ENCODE measurements at regions not wholly inside any gene's neighbourhood (a gene's known extent, or its start where the extent isn't known, plus 50 kb on each side); places are given as distances from the start of the nearest gene placed in this dataset.

DNA sequence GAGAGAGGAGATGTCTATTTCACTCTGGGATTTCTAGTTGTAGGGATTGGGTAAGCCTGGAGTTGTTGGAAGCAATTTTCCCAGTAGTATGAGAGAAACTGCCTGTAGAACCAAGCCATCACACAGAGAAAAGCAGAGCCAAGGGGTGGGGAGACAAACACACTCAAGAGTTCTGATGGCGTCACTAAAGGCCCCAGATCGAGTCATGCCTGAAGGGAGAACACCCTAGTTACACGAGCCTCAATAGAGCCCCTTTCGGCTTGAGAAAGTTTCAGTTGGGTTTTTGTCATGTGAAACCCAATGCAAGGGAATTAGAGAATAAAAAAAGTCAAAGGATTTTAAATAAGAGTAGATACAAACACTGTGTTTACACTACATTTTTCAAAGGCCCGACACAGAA, 66.1 kb upstream of the PFN2 start (continued):
- TF ChIP-seq, protein P1, sequence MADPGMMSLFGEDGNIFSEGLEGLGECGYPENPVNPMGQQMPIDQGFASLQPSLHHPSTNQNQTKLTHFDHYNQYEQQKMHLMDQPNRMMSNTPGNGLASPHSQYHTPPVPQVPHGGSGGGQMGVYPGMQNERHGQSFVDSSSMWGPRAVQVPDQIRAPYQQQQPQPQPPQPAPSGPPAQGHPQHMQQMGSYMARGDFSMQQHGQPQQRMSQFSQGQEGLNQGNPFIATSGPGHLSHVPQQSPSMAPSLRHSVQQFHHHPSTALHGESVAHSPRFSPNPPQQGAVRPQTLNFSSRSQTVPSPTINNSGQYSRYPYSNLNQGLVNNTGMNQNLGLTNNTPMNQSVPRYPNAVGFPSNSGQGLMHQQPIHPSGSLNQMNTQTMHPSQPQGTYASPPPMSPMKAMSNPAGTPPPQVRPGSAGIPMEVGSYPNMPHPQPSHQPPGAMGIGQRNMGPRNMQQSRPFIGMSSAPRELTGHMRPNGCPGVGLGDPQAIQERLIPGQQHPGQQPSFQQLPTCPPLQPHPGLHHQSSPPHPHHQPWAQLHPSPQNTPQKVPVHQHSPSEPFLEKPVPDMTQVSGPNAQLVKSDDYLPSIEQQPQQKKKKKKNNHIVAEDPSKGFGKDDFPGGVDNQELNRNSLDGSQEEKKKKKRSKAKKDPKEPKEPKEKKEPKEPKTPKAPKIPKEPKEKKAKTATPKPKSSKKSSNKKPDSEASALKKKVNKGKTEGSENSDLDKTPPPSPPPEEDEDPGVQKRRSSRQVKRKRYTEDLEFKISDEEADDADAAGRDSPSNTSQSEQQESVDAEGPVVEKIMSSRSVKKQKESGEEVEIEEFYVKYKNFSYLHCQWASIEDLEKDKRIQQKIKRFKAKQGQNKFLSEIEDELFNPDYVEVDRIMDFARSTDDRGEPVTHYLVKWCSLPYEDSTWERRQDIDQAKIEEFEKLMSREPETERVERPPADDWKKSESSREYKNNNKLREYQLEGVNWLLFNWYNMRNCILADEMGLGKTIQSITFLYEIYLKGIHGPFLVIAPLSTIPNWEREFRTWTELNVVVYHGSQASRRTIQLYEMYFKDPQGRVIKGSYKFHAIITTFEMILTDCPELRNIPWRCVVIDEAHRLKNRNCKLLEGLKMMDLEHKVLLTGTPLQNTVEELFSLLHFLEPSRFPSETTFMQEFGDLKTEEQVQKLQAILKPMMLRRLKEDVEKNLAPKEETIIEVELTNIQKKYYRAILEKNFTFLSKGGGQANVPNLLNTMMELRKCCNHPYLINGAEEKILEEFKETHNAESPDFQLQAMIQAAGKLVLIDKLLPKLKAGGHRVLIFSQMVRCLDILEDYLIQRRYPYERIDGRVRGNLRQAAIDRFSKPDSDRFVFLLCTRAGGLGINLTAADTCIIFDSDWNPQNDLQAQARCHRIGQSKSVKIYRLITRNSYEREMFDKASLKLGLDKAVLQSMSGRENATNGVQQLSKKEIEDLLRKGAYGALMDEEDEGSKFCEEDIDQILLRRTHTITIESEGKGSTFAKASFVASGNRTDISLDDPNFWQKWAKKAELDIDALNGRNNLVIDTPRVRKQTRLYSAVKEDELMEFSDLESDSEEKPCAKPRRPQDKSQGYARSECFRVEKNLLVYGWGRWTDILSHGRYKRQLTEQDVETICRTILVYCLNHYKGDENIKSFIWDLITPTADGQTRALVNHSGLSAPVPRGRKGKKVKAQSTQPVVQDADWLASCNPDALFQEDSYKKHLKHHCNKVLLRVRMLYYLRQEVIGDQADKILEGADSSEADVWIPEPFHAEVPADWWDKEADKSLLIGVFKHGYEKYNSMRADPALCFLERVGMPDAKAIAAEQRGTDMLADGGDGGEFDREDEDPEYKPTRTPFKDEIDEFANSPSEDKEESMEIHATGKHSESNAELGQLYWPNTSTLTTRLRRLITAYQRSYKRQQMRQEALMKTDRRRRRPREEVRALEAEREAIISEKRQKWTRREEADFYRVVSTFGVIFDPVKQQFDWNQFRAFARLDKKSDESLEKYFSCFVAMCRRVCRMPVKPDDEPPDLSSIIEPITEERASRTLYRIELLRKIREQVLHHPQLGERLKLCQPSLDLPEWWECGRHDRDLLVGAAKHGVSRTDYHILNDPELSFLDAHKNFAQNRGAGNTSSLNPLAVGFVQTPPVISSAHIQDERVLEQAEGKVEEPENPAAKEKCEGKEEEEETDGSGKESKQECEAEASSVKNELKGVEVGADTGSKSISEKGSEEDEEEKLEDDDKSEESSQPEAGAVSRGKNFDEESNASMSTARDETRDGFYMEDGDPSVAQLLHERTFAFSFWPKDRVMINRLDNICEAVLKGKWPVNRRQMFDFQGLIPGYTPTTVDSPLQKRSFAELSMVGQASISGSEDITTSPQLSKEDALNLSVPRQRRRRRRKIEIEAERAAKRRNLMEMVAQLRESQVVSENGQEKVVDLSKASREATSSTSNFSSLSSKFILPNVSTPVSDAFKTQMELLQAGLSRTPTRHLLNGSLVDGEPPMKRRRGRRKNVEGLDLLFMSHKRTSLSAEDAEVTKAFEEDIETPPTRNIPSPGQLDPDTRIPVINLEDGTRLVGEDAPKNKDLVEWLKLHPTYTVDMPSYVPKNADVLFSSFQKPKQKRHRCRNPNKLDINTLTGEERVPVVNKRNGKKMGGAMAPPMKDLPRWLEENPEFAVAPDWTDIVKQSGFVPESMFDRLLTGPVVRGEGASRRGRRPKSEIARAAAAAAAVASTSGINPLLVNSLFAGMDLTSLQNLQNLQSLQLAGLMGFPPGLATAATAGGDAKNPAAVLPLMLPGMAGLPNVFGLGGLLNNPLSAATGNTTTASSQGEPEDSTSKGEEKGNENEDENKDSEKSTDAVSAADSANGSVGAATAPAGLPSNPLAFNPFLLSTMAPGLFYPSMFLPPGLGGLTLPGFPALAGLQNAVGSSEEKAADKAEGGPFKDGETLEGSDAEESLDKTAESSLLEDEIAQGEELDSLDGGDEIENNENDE (IDR thresholded peaks at IDR 0.05; ENCODE audit: insufficient replicate concordance, low read length): no peak
- TF ChIP-seq EGR1 (IDR thresholded peaks at IDR 0.05; ENCODE audit: borderline replicate concordance, low read depth, low read length): no peak
- no peak for TF ChIP-seq CEBPB (IDR thresholded peaks at IDR 0.05; ENCODE audit: low read depth, low read length)
- no peak for TF ChIP-seq TCF12 (IDR thresholded peaks at IDR 0.05; ENCODE audit: low read depth, low read length)
- TF ChIP-seq ASH2L (IDR thresholded peaks at IDR 0.05; ENCODE audit: low read length): no peak
- no peak for TF ChIP-seq FOSL1 (IDR thresholded peaks at IDR 0.05; ENCODE audit: insufficient read depth, low read depth, low read length)
- no peak for TF ChIP-seq EP300 (IDR thresholded peaks at IDR 0.05; ENCODE audit: borderline replicate concordance in 1 of 2, low read depth in 2 of 2, low read length in 2 of 2)
- no peak for TF ChIP-seq BACH1 (IDR thresholded peaks at IDR 0.05; ENCODE audit: low read length)
- TF ChIP-seq SUZ12 (IDR thresholded peaks at IDR 0.05; ENCODE audit: low read length): no peak
- TF ChIP-seq HDAC6 (IDR thresholded peaks at IDR 0.05; ENCODE audit: low read depth, low read length): no peak
- no peak for TF ChIP-seq RAD21 (IDR thresholded peaks at IDR 0.05 in 1 of 2, conservative IDR thresholded peaks at IDR 0.05 in 1 of 2; ENCODE audit: low read depth in 2 of 2, low read length in 2 of 2)
- TF ChIP-seq ZNF274 (IDR thresholded peaks at IDR 0.05; ENCODE audit: borderline replicate concordance, extremely low read depth, low read length): no peak
- no peak for TF ChIP-seq MAFK (IDR thresholded peaks at IDR 0.05; ENCODE audit: low read depth, low read length)
